NCI-H1417 treated with DMSO at 0.1 percent for 48 hours (cell line): ENCODE measurements at regions not wholly inside any gene's neighbourhood (a gene's known extent, or its start where the extent isn't known, plus 50 kb on each side); places are given as distances from the start of the nearest gene placed in this dataset.
"Not testable (repeated sequence)": the region's sequence is repeated elsewhere in the genome, so short reads cannot be mapped to it uniquely, and the experiment has no call there.

Experiments used
- DNase-seq: peaks from one replicate; lab custom pipeline; 2025; lab: John Stamatoyannopoulos, UW

GRCh38 chr12:87254381-87255030 is 774.7 kb downstream of the C12orf50 start:
- no peak for DNase-seq

- no peak for DNase-seq
Measured at GRCh38 chr12:87253157-87253556, 776.0 kb downstream of the C12orf50 start.

DNA sequence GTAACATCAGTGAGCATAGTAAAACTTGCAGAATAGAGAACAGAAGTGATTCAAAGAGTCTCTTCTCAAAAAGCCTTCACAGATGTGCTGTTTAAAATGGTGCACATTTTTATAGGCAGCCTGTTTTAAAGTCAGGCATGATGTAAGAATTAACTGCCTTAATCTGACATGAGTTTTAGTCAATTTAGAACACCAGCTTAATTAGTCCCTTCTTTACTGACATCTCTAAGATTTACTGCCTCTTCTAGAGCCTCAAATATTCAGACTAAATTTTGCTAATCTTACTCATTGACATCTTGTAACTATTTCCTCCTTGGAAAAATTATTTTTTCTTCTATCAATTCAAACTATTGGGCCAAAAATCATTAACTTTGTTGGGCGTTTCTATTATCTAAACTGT is 782.5 kb downstream of the C12orf50 start:
- DNase-seq, result no peak

DNA sequence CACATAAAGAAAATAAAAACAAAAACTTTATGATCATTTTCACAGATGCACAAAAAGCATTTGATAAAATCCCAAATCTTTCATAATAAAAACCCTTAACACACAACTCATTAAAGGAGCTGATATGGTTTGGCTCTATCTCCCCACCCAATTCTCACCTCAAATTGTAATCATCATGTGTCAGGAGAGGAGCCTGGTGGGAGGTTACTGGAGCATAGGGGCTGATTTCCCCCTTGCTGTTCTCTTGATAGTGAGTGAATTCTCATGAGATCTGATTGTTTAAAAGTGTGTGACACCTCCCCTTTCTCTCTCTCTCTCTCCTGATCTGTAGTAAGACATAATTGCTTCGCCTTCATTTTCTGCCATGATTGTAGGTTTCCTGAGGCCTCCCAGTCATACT is 790.7 kb downstream of the C12orf50 start:
- DNase-seq, result no peak

DNA sequence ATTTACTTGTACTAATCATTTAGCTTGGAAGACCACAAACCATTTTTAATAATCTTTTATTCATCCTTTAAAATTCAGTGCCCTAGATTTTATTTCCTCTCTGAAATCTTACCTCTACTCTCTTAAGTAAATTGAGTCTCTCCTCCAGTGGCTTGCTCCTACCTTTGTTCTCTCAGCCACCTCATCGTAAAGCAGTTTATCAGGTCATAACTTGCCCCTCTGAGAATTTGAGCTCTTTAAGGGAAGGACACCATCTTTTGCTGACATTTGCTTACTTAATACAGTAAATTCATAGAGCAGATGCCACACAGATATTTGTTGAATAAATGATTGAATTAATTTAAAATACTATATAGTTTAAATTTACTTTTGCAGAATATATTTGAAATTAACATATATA is 794.3 kb downstream of the C12orf50 start:
- no peak for DNase-seq

GRCh38 chr12:87233671-87234070 is 795.5 kb downstream of the C12orf50 start:
- DNase-seq, result no peak

DNA sequence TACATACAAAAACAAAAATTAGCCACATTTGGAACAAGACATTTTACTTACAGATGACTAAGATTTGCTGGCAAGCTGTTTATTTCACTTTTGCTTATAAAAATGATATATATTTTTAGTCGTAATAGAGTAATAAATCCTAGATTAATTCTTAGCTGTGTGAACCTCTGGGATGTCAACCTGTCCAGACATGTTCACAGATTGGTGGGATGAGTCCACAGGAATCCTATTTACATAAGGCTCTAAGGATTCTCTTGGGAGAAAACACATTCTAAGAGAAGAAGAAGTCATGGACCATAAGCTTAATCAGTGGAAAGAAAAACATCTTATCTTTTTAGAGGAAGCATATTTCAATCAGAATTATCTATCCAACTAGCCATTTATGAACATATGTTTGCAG is 797.4 kb downstream of the C12orf50 start:
- DNase-seq, result no peak

GRCh38 chr12:87230441-87230840 is 798.8 kb downstream of the C12orf50 start:
- no peak for DNase-seq

DNA sequence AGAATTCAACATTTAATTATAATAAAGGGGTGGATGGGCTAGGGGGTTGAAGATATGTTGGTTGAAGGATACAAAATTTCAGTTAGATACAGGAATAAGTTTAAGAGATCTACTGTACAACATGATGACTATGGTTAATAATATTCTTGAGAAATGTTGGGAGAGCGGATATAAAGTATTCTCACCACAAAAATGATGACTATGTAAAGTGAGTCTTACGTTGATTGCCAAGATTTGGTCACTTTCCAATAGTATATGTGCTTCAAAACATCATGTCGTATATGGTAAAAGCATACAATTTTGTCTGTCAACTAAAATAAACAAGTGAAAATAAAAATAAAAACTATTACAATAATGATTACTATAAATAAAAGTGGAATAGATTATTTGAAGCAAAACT is 802.0 kb downstream of the C12orf50 start:
- no peak for DNase-seq

DNA sequence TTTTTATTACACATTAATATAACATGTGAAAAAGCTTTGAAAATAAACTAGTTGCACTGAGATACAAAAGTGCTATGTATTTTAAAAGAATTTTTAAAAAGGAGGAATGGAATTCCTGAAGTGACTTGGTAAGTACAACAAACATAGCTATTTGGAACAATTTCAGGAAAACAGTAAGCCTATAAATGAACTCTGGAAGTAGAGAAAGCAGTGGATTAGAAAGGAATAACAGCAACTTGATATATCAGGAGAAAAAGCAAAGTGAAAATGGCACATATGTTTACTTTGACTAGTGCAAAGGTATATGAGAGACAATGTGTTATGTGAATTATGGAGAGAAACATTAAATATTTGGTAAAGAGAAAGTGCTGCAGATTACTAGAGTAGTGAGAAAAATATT is 811.7 kb downstream of the C12orf50 start:
- DNase-seq, result no peak

DNA sequence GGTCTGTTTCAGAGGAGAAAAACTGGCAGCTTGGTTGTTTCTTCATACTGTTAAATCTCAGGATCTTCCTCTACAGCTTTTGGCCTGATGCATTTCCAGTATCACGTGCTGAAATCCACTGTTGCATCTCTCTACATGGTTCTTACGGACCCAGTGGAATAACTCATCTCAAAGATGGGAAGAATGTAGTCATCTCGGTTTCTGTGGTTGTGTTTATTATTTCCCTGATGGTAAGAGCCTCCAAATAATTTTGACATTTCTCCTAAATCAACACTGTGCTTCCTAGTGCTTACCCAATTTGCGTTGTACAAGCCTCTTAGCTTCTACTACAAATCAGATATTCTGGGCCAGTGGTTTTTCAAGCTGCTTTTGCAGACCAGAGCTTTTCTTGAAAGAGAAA is 812.8 kb downstream of the C12orf50 start:
- no peak for DNase-seq

- DNase-seq, result no peak
Measured at GRCh38 chr12:87202189-87202588, 827.0 kb downstream of the C12orf50 start.

DNA sequence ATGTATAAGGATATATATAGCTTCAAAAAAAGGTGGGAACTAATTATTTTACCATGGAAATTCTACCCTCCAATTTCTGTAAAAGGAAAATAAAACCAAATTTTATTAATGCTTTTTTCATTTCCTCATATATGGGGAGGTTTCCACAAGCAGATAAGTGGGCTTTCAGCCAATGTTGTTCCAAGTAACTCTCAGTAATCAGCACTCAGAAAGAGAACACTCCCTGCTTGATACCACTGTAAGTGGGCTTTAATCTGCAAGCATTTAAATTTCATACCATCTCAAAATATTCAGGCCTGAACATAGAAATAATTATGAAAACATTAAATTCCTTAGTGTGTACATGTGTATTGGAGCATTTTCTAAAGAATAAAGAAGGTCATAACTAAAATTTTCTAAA is 827.6 kb downstream of the C12orf50 start:
- DNase-seq, result no peak

DNA sequence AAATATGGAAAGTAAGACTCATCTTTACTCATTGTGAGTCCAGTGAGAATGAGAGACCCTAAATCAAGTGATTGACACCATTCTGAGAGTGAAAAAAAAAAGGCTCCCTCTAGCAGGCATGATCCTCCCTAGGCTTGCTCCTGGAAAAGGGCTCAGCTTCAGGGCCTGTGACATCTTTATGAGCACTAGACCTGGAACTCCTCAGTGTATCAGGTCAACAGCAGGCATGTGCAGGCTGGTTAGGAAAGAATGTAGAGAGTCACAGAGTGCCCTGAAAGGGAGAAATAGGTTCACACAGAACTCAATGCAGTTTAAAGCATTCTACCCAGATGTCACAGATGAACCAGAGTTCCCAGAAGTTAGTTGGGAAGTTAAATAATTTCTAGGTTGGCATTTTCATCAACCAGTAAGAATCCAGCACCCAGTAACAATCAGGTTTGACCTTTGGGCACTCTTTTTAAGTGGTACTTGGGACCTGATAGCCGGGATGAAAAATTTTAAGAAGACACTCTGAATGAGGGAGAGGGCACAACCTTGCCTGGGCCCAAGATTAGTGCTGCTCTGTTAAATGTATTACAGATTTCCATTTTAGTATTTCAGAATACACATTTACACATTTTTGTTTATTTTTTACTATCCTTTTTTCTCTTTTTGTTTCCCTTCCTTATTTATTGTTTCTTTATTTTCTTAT is 828.8 kb downstream of the C12orf50 start:
- no peak for DNase-seq

GRCh38 chr12:87198181-87198580 is 831.0 kb downstream of the C12orf50 start:
- no peak for DNase-seq

- DNase-seq, result no peak
Measured at GRCh38 chr12:87196321-87196720, 832.9 kb downstream of the C12orf50 start.

- not testable (repeated sequence) for DNase-seq
Measured at GRCh38 chr12:87194389-87194788, 834.8 kb downstream of the C12orf50 start.

GRCh38 chr12:87185367-87185766 is 843.8 kb downstream of the C12orf50 start:
- DNase-seq, result no peak

GRCh38 chr12:87182696-87183233 is 846.4 kb downstream of the C12orf50 start:
- DNase-seq, result no peak

- no peak for DNase-seq
Measured at GRCh38 chr12:87171356-87171755, 857.8 kb downstream of the C12orf50 start.

- DNase-seq, result no peak
Measured at GRCh38 chr12:87169010-87169409, 860.2 kb downstream of the C12orf50 start.

DNA sequence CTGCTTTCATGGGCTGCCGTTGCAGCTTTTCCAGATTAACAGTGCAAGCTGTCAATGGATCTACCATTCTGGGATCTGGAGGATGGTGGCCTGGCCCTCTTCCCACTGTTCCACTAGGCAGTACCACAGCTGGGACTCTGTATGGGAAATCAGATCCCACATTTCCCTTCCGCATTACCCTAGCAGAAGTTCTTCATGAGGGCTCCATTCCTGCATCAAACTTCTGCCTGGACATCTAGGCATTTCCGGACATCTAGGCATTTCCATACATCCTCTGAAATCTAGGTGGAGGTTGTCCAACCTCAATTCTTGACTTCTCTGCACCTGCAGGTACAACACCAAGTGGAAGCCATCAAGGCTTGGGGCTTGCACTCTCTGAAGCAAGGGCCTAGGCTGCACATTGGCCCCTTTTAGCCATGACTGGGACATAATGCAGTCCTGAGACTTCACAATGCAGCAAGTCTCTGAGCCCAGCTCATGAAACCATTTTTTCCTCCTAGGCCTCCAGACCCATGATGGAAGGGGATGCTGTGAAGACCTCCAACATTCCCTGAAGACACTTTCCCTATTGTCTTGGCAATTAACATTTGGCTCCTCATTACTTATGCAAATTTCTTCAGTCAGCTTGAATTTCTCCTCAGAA is 863.3 kb downstream of the C12orf50 start:
- no peak for DNase-seq

GRCh38 chr12:87163122-87163521 is 866.1 kb downstream of the C12orf50 start:
- no peak for DNase-seq
